ENCODE measurements at regions not wholly inside any gene's neighbourhood (a gene's known extent, or its start where the extent isn't known, plus 50 kb on each side); places are given as distances from the start of the nearest gene placed in this dataset.
A peak's percentile ranks its signal among the peaks of the same experiment; 100 is the strongest.

GRCh38 chr5:68505917-68506860, 290.6 kb downstream of the PIK3R1 start:
- Histone ChIP-seq H3K36me3 (ENCODE audit: insufficient read depth, low read length) (no peaks in the 10 kb centered on the region), H3K9ac (ENCODE audit: insufficient read length) (no peak overlapping the region), H3K4me3 (no peak overlapping the region; the same call in 1 of the 2 replicates), H3K9me3 (ENCODE audit: low read depth, low read length) (no peaks in the 10 kb centered on the region), H3K27ac (no peak overlapping the region)
- DNase-seq (ENCODE audit: low read depth, low spot score), result peak; percentile 48
- no peak for TF ChIP-seq FOXP2 (optimal IDR thresholded peaks at IDR 0.05; ENCODE audit: control extremely low read depth, extremely low read length, insufficient read depth)
- TF ChIP-seq POLR2AphosphoS5 (IDR thresholded peaks at IDR 0.05; ENCODE audit: borderline replicate concordance, low read depth, low read length), result no peak
- TF ChIP-seq EZH2 (IDR thresholded peaks at IDR 0.05), result no peak

DNA sequence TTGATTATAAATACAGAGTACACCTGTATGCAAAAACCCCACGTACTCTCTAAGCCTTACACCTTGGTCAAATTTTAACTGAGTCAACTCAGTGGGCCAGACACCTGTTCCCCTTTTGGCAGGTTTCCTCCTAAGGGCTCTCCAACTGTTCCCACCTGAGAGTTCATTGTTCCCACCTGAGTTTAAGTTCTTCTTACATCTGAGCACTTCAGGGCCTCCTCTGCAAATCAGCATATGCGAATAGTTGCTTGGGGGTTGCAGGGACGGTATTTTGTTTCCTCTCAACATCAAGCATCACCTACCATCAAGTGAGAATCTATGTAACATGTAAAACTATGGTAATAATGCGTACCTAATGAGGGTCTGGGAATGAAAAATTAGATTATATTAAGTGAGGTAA, 300.0 kb downstream of the PIK3R1 start:
- TF ChIP-seq EZH2 (IDR thresholded peaks at IDR 0.05) (no peak), FOXP2 (optimal IDR thresholded peaks at IDR 0.05; ENCODE audit: control extremely low read depth, extremely low read length, insufficient read depth) (no peak), POLR2AphosphoS5 (IDR thresholded peaks at IDR 0.05; ENCODE audit: borderline replicate concordance, low read depth, low read length) (no peak)
- no peak for DNase-seq (ENCODE audit: low read depth, low spot score)
- Histone ChIP-seq H3K4me3 (no peak overlapping the region), H3K9ac (ENCODE audit: insufficient read length) (no peak overlapping the region), H3K9me3 (ENCODE audit: low read depth, low read length) (no peaks in the 10 kb centered on the region), H3K36me3 (ENCODE audit: insufficient read depth, low read length) (no peaks in the 10 kb centered on the region), H3K27ac (no peak overlapping the region)

GRCh38 chr5:68518286-68518685, 302.7 kb downstream of the PIK3R1 start:
- H3K4me3 ChIP-seq, result no peak overlapping the region
- DNase-seq (ENCODE audit: low read depth, low spot score), result no peak

DNA sequence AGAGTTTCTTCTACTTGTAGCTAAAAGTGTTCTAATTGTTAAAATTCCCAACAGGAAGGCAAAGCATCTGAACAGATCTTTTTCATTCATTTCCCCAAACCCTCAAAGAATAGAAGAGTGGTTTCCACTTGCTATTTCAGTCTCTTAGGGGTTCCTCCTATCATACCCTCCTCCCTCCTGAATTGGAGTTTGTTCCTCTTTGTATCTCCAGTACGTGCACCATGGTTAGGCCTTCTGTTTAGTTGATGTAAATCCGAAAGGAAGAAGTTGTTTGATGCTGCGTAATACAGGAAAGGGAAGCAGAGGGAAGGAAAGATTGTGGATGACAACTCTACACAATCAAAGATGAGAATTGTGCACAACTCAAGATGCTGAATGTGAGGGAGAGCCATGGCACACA, 303.6 kb downstream of the PIK3R1 start:
- DNase-seq (ENCODE audit: low read depth, low spot score), result no peak
- TF ChIP-seq FOXP2 (optimal IDR thresholded peaks at IDR 0.05; ENCODE audit: control extremely low read depth, extremely low read length, insufficient read depth) (no peak), EZH2 (IDR thresholded peaks at IDR 0.05) (no peak), POLR2AphosphoS5 (IDR thresholded peaks at IDR 0.05; ENCODE audit: borderline replicate concordance, low read depth, low read length) (no peak)
- H3K27ac ChIP-seq, result no peak overlapping the region
- no peaks in the 10 kb centered on the region for H3K9me3 ChIP-seq (ENCODE audit: low read depth, low read length)
- no peak overlapping the region for H3K9ac ChIP-seq (ENCODE audit: insufficient read length)
- H3K36me3 ChIP-seq (ENCODE audit: insufficient read depth, low read length), result no peaks in the 10 kb centered on the region
- H3K4me3 ChIP-seq, result no peak overlapping the region

More at GRCh38 chr5:68518286-68518685, 302.7 kb downstream of the PIK3R1 start:
- no peak for TF ChIP-seq POLR2AphosphoS5 (IDR thresholded peaks at IDR 0.05; ENCODE audit: borderline replicate concordance, low read depth, low read length)
- no peak for TF ChIP-seq FOXP2 (optimal IDR thresholded peaks at IDR 0.05; ENCODE audit: control extremely low read depth, extremely low read length, insufficient read depth)
- no peak for TF ChIP-seq EZH2 (IDR thresholded peaks at IDR 0.05)
- Histone ChIP-seq H3K9me3 (ENCODE audit: low read depth, low read length) (no peaks in the 10 kb centered on the region), H3K27ac (no peak overlapping the region), H3K36me3 (ENCODE audit: insufficient read depth, low read length) (no peaks in the 10 kb centered on the region), H3K9ac (ENCODE audit: insufficient read length) (no peak overlapping the region)

DNA sequence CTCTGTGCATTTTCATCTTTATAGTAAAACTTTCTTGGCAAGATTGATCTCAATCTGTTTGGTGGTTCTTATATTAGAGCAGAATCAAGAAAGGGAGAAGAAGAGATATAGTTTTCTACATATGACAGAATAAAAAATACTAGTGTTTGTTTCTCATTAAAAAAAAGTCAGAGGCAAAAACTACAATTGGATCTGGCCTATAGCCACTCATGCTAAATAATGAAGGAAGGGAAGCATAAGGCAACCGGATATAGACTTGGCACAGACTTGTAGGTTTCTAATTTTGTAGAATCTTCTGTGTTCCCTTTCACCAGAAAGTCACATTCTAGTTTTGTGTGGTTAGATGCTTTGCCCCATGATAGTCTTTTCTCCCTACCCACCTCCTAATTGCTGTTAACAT, 306.2 kb downstream of the PIK3R1 start:
- no peak for TF ChIP-seq EZH2 (IDR thresholded peaks at IDR 0.05)
- TF ChIP-seq FOXP2 (optimal IDR thresholded peaks at IDR 0.05; ENCODE audit: control extremely low read depth, extremely low read length, insufficient read depth), result no peak
- no peak for TF ChIP-seq POLR2AphosphoS5 (IDR thresholded peaks at IDR 0.05; ENCODE audit: borderline replicate concordance, low read depth, low read length)
- H3K4me3 ChIP-seq, result no peak overlapping the region
- H3K9me3 ChIP-seq (ENCODE audit: low read depth, low read length), result no peaks in the 10 kb centered on the region
- no peak overlapping the region for H3K9ac ChIP-seq (ENCODE audit: insufficient read length)
- no peak overlapping the region for H3K27ac ChIP-seq
- no peaks in the 10 kb centered on the region for H3K36me3 ChIP-seq (ENCODE audit: insufficient read depth, low read length)
- DNase-seq (ENCODE audit: low read depth, low spot score), result no peak

- Histone ChIP-seq H3K4me3 (no peak overlapping the region), H3K36me3 (ENCODE audit: insufficient read depth, low read length) (no peaks in the 10 kb centered on the region), H3K9ac (ENCODE audit: insufficient read length) (no peak overlapping the region), H3K27ac (no peak overlapping the region), H3K9me3 (ENCODE audit: low read depth, low read length) (peaks cover under 1% of the 10 kb centered on the region; the same call in 1 of the 2 replicates)
- TF ChIP-seq EZH2 (IDR thresholded peaks at IDR 0.05) (no peak), POLR2AphosphoS5 (IDR thresholded peaks at IDR 0.05; ENCODE audit: borderline replicate concordance, low read depth, low read length) (no peak), FOXP2 (optimal IDR thresholded peaks at IDR 0.05; ENCODE audit: control extremely low read depth, extremely low read length, insufficient read depth) (no peak)
- DNase-seq (ENCODE audit: low read depth, low spot score), result no peak
Measured at GRCh38 chr5:68522863-68523262, 307.3 kb downstream of the PIK3R1 start.

DNA sequence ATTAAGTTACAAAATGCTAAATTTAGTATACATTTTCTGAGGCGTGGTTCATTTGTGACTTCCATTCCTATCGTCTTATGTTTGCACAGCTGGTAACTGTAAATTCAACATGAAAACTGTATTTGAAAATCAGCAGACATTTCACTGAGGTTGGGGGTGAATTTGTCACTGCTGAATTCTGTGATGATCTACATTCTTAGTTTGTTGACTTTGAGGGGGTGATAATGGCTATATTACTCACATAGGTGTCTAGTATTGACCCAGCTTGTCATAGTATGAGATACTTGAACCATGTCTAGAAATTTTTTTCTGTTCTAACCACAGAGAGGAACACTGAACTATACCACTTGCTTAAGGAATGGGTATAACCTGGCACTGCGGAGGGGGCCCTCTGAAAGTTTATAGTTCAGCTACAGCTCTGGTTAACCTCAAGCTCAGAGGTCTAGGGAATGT, 313.3 kb downstream of the PIK3R1 start:
- H3K36me3 ChIP-seq (ENCODE audit: insufficient read depth, low read length), result no peaks in the 10 kb centered on the region
- H3K9ac ChIP-seq (ENCODE audit: insufficient read length), result no peak overlapping the region
- no peak for DNase-seq (ENCODE audit: low read depth, low spot score)
- H3K9me3 ChIP-seq (ENCODE audit: low read depth, low read length), result peaks cover 3% of the 10 kb centered on the region; the same call in 1 of the 2 replicates
- TF ChIP-seq FOXP2 (optimal IDR thresholded peaks at IDR 0.05; ENCODE audit: control extremely low read depth, extremely low read length, insufficient read depth), result no peak
- H3K27ac ChIP-seq, result no peak overlapping the region
- H3K4me3 ChIP-seq, result no peak overlapping the region

DNA sequence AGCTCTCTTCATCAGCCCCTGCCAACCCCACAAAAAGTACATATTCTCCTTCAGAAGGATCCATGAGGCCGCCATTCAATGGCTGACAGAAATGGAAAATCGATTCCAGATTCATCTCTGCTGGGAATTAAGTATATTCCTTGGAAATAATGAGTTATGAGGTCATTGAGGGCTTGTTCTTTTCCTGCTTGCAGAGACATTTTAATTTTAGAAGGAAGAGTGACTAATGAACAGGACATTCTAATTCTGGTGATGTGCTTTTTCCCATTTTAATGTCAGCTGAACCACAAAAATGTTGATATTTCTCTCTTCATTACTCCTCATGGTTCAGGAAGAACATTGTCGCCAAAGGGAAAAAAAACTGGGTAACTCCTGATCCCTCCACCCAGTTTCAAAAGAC, 314.0 kb downstream of the PIK3R1 start:
- H3K9ac ChIP-seq (ENCODE audit: insufficient read length), result no peak overlapping the region
- H3K9me3 ChIP-seq (ENCODE audit: low read depth, low read length), result peaks cover 3% of the 10 kb centered on the region; the same call in 1 of the 2 replicates
- no peaks in the 10 kb centered on the region for H3K36me3 ChIP-seq (ENCODE audit: insufficient read depth, low read length)
- TF ChIP-seq FOXP2 (optimal IDR thresholded peaks at IDR 0.05; ENCODE audit: control extremely low read depth, extremely low read length, insufficient read depth) (no peak), EZH2 (IDR thresholded peaks at IDR 0.05) (no peak), POLR2AphosphoS5 (IDR thresholded peaks at IDR 0.05; ENCODE audit: borderline replicate concordance, low read depth, low read length) (no peak)
- H3K27ac ChIP-seq, result no peak overlapping the region
- DNase-seq (ENCODE audit: low read depth, low spot score), result no peak
- H3K4me3 ChIP-seq, result no peak overlapping the region
